NB4 (cell line): ENCODE measurements at regions not wholly inside any gene's neighbourhood (a gene's known extent, or its start where the extent isn't known, plus 50 kb on each side); places are given as distances from the start of the nearest gene placed in this dataset.

ENCODE experiments used
- MYC ChIP-seq: IDR thresholded peaks from 2 replicates; pipeline ENCODE4 v1.6.1; 2011; ENCODE audit warnings: low read depth, low read length
- POLR2A ChIP-seq: IDR thresholded peaks from 2 replicates; pipeline ENCODE4 v1.6.1; 2011; ENCODE audit warnings: mild to moderate bottlenecking; ENCODE audit not compliant: insufficient read length; ENCODE audit errors: extremely low read depth
- TF ChIP-seq, protein P1 (sequence below): IDR thresholded peaks from 2 replicates; pipeline ENCODE4 v1.6.1; 2011; ENCODE audit warnings: low read depth, low read length
- TF ChIP-seq, protein P2 (sequence below): IDR thresholded peaks from one replicate; pipeline ENCODE4 v1.5.1; 2012; ENCODE audit warnings: low read depth, low read length

- TF ChIP-seq, protein P1, sequence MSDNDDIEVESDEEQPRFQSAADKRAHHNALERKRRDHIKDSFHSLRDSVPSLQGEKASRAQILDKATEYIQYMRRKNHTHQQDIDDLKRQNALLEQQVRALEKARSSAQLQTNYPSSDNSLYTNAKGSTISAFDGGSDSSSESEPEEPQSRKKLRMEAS = no peak
- TF ChIP-seq, protein P2, sequence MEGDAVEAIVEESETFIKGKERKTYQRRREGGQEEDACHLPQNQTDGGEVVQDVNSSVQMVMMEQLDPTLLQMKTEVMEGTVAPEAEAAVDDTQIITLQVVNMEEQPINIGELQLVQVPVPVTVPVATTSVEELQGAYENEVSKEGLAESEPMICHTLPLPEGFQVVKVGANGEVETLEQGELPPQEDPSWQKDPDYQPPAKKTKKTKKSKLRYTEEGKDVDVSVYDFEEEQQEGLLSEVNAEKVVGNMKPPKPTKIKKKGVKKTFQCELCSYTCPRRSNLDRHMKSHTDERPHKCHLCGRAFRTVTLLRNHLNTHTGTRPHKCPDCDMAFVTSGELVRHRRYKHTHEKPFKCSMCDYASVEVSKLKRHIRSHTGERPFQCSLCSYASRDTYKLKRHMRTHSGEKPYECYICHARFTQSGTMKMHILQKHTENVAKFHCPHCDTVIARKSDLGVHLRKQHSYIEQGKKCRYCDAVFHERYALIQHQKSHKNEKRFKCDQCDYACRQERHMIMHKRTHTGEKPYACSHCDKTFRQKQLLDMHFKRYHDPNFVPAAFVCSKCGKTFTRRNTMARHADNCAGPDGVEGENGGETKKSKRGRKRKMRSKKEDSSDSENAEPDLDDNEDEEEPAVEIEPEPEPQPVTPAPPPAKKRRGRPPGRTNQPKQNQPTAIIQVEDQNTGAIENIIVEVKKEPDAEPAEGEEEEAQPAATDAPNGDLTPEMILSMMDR = no peak
- no peak for TF ChIP-seq POLR2A
- no peak for TF ChIP-seq MYC
Observed at GRCh38 chr2:13681936-13682335, 950.6 kb upstream of the LRATD1 start.
